GM12878 (cell line): ENCODE measurements at regions not wholly inside any gene's neighbourhood (a gene's known extent, or its start where the extent isn't known, plus 50 kb on each side); places are given as distances from the start of the nearest gene placed in this dataset.

Experiments
- ASH2L ChIP-seq: fragments of 300-600, 200-600 bp; sonication (generic); IDR thresholded peaks from 2 replicates; pipeline ENCODE4 v1.6.1; 2017; ENCODE audit warnings: low read depth, mild to moderate bottlenecking, borderline replicate concordance
- CBFB ChIP-seq: IDR thresholded peaks from 2 replicates; pipeline ENCODE4 v1.6.1; 2016; ENCODE audit warnings: antibody characterized with exemption, low read depth
- CBX5 ChIP-seq: sonication (generic); IDR thresholded peaks from 2 replicates; pipeline ENCODE4 v1.6.1; 2016; ENCODE audit warnings: low read depth, moderate library complexity, mild to moderate bottlenecking, inconsistent platforms
- CTCF ChIP-seq, 3 experiments: IDR thresholded peaks in 2 of 3; conservative IDR thresholded peaks in 1 of 3; 2 replicates each; pipeline ENCODE4 v1.5.1; 2011; ENCODE audit warnings: low read depth in 3 of 3, low read length in 3 of 3, mild to moderate bottlenecking in 3 of 3, control low read depth in 2 of 3, moderate library complexity in 2 of 3, inconsistent platforms in 1 of 3, mixed read lengths in 1 of 3; ENCODE audit not compliant: control insufficient read depth in 2 of 3, insufficient read depth in 1 of 3; ENCODE audit errors: extremely low read depth in 1 of 3
- EZH2 ChIP-seq: IDR thresholded peaks from 2 replicates; pipeline ENCODE4 v1.6.1; 2012; ENCODE audit warnings: low read depth, mild to moderate bottlenecking, control low read depth, inconsistent platforms, low read length, borderline replicate concordance; ENCODE audit not compliant: control insufficient read depth
- PKNOX1 ChIP-seq: fragments of 450-650 bp; IDR thresholded peaks from 2 replicates; pipeline ENCODE4 v1.6.1; 2016; ENCODE audit warnings: mild to moderate bottlenecking
- POLR2A ChIP-seq: IDR thresholded peaks from 2 replicates; pipeline ENCODE4 v1.6.1; 2011; ENCODE audit warnings: low read depth, mild to moderate bottlenecking, low read length
- POLR2AphosphoS5 ChIP-seq: IDR thresholded peaks from 2 replicates; pipeline ENCODE4 v1.6.1; 2011; ENCODE audit warnings: mild to moderate bottlenecking, low read length, inconsistent platforms
- RBBP5 ChIP-seq: fragments of 200-600 bp; sonication (generic); conservative IDR thresholded peaks from 2 replicates; pipeline ENCODE4 v1.6.1; 2016
- STAT3 ChIP-seq: IDR thresholded peaks from 2 replicates; pipeline ENCODE4 v1.6.1; 2011; ENCODE audit warnings: low read depth, low read length, improper control_type of control experiment
- TARDBP ChIP-seq: IDR thresholded peaks from 2 replicates; pipeline ENCODE4 v1.6.1; 2016; ENCODE audit warnings: borderline replicate concordance
- TCF12 ChIP-seq: IDR thresholded peaks from 2 replicates; pipeline ENCODE4 v1.6.1; 2011; ENCODE audit warnings: low read depth, mild to moderate bottlenecking, low read length
- YBX1 ChIP-seq: fragments of 450-650 bp; IDR thresholded peaks from 2 replicates; pipeline ENCODE4 v1.6.1; 2016; ENCODE audit warnings: antibody characterized with exemption

- no peak for TF ChIP-seq PKNOX1
- no peak for TF ChIP-seq EZH2
- no peak for TF ChIP-seq POLR2AphosphoS5
- no peak for TF ChIP-seq POLR2A
- TF ChIP-seq CTCF (IDR thresholded peaks at IDR 0.05 in 2 of 3, conservative IDR thresholded peaks at IDR 0.05 in 1 of 3; ENCODE audit: control insufficient read depth in 2 of 3, extremely low read depth in 1 of 3, insufficient read depth in 1 of 3, low read depth in 3 of 3, low read length in 3 of 3) = no peak
- no peak for TF ChIP-seq RBBP5
- TF ChIP-seq CBFB = no peak
- no peak for TF ChIP-seq ASH2L
- TF ChIP-seq CBX5 = no peak
- TF ChIP-seq TARDBP = no peak
- no peak for TF ChIP-seq YBX1
- no peak for TF ChIP-seq STAT3
- no peak for TF ChIP-seq TCF12
Measured at GRCh38 chr18:44286049-44286448, 394.6 kb upstream of the SETBP1 start.
